HT-29 (cell line): ENCODE measurements at regions not wholly inside any gene's neighbourhood (a gene's known extent, or its start where the extent isn't known, plus 50 kb on each side); places are given as distances from the start of the nearest gene placed in this dataset.
"Not testable (repeated sequence)": the region's sequence is repeated elsewhere in the genome, so short reads cannot be mapped to it uniquely, and the experiment has no call there.

ENCODE experiments used
- DNase-seq: peaks from one replicate; pipeline ENCODE4 v3.0.0-alpha.2; 2015; ENCODE audit warnings: low spot score

DNA sequence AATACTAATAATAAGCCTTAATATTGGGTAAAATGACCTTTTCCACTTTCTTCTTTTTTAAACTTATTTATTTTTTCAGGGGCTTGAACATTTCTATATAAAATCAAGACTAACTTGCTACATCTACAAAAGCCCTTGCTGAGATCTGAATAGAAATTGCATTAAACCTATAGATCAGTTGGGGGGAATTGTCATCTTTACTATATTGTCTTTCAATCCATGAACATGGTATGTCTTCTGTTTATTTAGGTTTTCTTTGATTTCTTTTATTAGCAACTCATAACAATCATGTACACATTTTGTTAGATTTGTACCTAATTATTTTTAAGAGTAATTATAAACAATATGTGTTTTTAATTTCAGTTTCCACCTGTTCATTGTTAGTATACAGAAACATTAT is 96.4 kb upstream of the SLC22A23 start:
- DNase-seq, result no peak

DNA sequence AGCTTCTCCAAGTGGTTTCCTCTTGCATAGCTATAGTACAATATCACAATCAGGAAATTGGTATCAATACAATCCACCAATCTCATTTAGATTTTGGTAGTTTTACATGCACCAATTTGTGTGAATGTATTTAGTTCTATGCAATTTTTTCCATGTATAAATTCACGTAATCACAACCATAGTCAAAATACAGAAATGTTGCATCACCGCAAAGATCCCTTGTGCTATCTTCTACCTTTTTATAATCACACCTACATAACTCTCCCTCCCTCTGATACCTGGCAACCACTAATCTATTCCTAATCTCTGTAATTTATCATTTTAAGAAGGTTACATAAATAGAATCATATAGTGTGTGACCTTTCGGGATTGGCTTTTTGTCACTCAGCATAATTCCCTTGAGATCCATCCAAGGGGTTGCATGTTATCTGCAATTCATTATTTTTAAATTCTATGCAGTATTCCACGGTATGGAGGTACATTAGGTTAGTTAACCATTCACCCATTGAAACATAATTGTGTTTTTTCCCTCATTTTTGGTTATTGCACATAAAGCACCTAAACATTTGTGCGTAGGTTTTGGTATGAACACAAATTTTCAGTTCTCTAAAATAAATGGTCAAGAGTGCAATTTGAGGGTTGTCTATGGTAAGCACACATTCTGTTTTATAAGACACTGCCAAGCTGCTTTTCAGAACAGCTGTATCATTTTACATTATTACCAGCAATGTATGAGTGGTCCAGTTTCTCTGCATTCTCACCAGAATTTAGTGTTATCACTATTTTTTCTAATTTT is 95.1 kb upstream of the SLC22A23 start:
- DNase-seq, result no peak

DNA sequence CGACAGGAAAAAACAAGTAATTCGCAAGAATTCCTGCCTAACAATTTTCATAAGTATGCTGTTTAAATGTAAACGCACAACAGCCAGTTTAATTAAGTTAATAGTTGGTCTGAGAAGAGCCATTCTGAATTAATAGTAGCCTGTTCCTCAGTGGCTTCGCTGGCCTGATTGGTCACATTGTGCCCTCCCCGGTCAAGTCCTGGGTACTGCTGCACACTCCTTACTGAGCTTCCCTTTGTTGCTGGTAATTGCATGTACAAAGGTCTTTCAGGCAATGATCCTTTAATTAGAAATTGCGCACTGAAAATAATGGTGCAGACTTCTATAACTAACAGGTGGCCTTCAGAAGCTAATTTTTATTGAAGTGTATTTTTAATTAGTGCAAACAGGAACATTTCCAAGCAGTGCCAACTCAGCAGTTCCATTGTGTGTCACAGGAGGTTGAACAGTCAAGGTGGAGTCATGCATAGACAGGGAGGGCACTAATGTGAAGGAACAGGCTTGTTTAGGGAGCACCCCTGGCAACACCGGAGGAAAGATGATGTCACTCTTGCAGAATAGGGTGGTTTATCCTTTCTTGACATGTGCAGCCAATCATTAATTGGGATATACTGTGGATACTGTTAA is 92.6 kb upstream of the SLC22A23 start:
- no peak for DNase-seq

DNA sequence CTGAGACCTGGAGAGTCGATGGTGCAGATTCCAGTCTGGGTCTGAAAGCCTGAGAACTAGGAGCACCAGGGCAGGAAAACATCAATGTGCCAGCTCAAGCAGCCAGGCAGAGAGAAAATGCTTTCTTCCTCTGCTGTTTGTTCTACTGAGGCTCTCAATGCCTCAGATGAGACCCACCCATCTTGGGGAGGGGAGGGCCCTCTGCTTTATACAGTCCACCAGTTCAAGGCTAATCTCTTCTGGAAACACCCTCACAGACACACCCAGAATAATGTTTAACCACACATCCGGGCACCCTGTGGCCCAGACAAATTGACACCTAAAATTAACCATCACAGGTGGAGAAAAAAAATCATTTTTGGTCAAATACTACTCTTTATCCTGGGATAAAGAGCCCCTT is 89.3 kb upstream of the SLC22A23 start:
- no peak for DNase-seq

DNA sequence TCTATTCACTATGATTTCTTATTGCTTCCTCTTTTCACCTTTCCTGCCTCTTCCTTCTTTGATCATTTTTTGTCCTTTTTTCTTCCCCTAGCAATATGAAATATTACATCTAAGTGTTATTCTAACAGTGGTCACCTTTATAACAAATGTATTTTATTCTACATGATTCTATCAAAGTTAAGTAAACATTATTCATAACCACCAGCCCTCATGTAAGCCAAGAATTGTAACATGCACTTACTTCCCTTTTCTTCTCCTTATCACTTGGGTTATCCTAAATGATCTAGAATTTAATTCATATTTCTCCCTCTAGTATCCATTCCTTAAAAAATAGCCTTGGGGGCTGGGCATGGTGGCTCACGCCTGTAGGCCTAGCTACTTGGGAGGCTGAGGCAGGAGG is 88.3 kb upstream of the SLC22A23 start:
- no peak for DNase-seq

DNA sequence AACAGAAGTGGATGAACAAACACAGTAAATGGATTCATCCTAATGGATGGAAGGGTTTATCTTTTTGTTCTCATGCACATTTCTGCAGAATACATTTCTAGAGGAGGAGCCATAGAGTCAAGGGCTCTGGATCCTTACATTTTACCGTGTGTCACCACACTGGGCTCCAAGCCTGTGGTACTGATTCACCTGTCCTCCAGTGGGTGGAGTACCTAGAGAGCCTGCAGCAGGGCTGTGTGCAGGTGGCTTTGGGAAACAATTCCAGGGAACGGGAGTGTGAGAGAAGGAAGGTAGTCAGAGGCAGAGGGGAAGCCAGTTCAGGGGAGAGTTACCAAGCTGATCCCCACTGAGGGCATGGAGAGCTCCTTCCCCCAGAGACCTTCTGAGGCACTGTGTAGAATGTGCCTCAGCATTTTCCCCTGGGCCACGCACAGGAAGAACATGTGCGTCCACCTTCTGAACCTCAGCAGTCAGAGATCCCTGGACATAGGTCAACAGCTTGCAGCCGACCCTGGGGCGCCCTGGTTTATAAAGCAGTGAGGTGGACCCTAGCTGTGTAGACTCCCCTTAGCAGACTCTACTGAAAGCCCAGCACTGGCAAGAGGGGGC is 85.3 kb upstream of the SLC22A23 start:
- peak; percentile 22 for DNase-seq

DNA sequence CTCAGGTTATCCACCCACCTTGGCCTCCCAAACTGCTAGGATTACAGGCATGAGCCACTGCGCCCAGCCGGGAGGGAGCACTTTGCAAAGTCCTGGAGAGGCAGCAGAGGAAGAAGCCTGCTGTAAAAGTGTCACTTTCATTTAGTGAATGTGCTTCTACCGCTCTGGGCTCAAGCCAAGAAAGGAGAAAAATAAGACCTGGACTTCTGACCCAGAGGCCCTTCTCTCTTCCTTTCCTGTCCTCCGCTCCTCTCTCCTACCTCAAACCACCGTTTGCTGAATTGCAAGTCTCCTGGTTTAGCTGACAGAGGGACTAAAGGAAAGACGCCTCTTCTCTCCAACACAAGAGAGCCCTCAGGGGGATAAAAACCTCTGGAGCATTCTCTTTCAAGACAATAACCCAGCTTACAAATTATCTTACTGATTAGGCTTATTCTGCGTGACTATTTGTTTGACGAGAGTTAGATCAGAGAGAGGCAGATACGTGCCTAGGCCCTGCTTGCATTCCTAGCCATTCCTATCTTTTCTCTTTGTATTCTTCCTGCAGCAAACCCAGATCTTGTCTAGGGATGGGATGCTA is 84.2 kb upstream of the SLC22A23 start:
- no peak for DNase-seq

DNA sequence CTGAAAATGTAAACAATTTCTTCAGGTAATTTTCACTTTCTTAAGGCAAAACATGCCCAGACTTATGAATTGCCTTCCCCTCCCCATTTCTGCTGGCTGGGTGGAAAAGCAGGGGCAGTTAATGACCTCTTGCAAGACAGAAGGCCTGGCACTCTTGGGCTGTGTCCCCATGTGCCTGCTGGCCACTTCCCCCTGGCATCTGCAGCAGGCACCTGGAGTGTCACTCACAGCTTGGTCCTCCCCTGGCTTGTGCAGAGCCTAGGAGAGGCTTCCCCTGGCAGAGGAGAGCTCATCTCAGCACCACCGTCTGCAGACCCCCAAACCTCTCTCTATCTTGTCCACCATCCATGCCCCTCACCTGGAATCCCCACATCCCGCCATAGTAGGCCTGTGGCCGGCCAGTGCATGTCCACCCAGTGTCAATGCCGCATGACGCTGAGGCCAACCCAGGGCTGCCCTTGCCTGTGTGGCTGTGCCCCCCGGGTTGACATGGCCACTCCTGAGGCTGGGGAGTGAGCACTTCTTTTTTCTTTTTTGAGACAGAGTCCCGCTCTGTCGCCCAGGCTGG is 83.5 kb upstream of the SLC22A23 start:
- DNase-seq, result no peak

DNA sequence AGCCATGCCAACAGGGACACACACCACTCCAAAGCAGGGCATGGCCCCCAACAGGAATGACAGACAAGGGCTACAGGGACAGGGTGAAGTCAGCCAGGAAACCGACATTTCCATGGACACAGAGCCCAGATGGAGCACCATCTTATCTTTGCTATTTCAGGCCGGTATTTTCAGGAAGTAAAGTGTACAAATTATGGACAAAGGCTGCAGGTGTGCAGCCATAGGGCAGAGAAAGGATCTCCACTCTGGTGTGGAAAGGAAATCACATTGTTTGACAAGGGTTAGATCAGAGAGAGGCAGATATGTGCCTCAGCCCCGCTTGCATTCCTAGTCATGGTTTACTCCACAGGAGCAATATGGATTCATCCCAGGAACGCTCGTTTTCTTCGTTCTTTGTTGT is 81.7 kb upstream of the SLC22A23 start:
- DNase-seq, result no peak

DNA sequence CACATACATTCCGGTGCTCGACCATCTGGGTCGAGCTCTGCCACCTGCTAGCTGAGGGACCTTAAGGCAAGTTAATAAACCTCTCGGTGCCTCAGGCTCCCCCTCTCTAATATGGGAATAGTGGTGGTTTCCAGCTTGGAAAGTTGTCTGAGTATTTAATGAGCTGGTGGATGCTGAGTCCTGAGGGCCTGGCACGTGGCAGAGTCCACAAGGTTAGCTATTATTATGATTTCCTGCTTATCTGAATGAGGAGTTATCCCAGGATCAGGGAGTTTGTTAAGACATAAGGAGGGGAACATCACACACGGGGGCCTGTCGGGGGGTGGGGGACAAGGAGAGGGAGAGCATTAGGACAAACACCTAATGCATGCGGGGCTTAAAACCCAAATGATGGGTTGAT is 80.1 kb upstream of the SLC22A23 start:
- no peak for DNase-seq

DNA sequence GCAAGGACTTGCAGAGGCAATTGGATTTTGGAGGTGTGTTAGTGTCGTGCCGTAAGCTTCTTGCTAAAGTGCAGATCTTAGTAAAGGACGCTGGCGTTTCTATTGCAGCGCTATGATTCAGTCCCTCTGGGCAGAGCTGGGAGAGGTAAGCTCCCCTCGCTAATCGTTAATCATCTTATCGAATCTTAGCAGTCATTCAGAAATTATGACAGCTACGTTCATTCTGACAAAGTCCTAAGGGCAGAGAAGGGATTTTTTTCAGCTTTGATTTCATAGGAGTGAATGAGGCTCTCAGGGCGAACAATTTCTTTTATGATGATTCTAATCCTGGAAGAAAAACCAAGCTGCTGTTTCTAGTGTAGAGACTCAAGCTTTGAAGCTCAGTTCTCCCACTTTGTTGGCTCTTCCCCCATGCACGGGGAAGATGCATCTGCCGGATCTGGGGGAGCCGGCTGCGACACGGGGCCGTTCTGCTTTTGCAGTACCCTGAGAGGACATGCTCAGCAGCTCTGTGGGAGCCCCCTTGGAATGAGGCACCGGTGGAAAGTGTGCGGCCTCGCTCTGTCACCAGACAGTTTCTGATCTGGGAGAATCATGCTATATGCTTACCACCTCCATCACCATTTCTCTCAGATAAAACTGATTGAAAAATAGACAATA is 79.1 kb upstream of the SLC22A23 start:
- DNase-seq, result no peak

DNA sequence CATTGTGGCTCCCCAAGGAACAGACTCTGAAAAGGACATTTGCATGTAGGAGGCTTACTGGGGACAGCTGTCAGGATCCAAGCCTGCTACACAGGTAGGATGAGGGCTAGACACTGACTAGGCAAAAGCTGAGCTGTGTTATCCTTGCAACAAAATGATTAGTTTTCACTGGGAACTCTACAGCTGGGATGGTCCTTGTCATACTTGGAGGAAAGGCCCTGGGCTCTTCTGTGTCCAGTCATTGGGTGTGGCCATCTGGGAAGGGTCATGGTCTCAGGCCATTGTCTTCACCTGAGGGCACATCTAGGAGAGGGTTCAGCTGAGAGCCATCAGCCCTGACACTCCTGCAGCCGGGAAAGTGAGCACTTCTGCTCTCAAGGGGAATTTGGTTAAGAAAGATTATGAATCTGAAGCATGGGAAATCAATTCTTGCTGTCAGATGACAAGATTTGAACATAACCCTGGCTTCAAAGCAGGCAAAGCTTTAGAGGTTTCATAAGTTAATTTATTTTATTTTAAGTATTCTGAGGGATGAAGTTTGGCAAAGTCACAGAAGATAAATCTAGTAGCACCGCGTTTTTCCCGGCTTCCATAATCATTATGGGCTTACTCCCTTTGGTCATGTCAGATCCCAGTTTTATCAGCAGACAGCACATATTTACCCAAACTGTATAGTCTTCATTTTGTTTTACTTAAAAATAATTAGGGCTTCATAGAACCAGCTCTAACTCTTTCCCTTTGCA is 78.4 kb upstream of the SLC22A23 start:
- DNase-seq, result no peak

DNA sequence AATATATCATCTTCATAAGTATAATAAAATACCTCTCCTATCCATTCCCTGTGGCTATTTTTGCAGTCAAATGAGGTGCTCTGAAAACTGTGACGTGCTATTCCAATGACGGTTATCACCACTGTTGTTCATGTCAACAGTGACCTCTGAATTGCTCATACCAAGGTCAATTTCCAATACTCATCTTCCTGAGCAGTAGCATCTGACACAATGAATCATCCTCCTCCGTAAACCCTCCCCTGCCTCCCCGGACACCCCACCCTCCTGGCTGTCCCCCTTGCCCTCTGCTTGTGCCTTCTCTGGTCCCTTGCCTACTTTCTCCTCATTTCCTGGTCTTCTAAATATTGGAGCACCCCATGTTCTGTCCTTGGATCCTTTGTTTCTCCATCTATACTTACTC is 77.7 kb upstream of the SLC22A23 start:
- no peak for DNase-seq

DNA sequence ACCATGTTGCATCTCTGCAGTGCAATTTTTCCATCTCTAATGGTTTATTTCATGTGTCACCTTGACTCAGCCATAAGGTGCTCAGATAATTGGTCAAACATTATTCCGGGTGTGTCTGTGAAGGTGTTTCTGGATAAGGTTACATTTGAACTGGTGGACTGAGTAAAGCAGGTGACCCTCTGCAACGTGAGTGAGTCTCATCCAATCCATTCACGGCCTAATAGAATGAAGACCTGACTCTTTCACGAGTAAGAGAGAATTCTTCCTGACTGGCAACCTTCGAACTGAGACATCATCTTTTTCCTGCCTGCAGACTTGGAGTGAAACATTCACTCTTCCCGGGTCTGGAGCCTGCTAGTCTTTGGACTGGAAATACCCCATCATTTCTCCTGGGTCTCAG is 77.1 kb upstream of the SLC22A23 start:
- no peak for DNase-seq

DNA sequence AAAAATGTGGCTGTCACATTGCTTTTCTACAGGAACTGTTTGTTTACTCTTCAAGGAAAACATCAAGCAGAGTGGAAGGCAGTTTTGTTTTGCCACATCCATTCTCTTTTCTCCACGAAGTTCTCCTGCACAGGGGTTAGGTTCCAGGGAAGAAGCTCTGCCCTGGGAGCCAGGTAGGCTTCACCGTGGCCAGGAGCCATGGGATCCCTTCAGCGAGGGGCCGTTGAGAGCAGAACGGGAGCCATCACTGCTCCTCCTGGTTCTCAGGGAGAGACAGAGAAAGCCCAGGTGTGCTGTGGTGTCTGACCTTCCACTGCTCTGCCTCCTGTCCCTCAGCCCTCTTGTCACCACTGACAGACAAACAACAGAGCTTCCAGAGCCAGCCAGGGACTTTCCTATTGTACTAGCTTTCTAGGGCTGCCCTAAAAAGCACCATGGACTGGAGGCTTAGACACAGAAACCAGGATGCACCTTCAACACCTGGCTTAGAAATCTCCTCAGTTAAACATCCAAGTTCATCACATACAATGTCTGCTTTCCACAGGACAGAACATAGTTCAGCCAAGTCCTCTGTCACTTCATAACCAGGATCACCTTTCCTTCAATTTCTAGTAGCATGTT is 75.6 kb upstream of the SLC22A23 start:
- DNase-seq, result no peak

DNA sequence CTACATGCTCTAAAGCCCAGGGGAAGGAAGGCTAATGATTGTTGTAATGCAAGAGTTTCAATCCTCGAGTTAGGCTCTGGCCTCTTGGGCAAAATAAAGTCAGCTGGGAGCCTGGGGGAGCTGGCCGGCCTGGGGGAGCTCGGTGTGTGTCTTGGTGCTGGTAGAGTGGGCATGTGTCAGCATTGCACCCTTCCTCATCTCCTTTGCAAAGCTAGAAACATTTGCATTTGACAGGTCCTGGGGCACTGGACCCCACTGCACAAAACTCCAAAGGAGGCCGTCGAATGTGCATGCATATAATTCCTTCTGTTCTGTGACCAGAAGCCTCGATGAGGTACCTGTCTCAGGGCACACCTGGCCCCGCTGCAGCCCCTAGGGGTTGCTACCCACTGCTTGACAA is 74.6 kb upstream of the SLC22A23 start:
- DNase-seq, result no peak

DNA sequence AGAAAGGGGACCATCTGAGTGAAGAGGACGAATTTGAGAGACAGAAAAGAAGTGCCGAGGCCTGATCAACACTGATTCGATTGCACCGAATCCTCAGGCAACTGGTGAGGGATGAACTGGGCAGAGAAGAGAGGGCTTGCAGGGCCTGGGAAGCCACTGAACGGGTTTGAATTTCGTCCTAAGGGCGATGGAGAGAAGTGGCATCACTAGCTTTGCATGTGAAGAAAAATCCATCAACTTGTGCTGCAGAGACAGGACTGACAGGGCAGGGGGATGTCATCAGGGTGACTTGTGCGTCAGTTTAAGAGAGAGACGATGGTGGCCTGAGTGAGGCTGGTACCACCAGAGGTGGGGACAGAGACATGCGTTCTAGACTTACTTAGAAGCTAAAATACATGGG is 73.7 kb upstream of the SLC22A23 start:
- no peak for DNase-seq

DNA sequence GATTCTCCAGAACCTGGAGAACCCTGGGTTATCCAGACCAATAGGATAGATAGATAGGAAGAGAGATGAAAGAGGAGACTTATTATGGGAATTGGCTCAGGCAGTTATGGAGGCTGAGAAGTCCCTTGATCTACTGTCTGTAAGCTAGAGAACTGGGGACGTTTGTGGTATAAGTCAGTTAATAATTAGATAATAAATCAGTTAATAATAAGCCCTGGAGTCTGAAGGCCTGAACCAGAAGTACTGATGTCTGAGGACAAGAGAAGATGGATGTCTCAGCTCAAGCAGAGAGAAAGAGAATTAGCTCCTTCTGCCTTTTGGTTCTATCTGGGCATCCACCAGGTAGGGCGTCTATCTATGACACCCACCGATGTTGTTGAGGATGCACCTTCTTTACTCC is 72.9 kb upstream of the SLC22A23 start:
- DNase-seq, result no peak

DNA sequence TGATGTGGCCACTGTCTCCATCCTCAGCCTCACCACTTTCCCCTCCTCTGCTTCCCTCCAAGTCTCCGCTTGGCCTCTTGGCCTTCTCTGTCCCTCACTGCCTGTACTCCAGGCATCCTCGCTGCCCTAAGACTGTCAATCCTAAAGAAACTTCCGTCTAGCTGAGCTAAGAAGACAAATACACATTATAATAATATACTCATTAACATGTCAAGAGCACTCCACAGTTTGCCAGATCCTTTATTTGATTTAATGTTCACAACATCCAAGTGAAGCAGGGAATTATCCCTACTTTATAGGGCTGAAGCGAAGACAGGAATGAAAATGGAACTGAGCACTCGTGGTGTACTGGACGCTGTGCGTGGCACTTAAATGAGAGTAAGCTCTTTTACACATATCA is 72.4 kb upstream of the SLC22A23 start:
- no peak for DNase-seq

DNA sequence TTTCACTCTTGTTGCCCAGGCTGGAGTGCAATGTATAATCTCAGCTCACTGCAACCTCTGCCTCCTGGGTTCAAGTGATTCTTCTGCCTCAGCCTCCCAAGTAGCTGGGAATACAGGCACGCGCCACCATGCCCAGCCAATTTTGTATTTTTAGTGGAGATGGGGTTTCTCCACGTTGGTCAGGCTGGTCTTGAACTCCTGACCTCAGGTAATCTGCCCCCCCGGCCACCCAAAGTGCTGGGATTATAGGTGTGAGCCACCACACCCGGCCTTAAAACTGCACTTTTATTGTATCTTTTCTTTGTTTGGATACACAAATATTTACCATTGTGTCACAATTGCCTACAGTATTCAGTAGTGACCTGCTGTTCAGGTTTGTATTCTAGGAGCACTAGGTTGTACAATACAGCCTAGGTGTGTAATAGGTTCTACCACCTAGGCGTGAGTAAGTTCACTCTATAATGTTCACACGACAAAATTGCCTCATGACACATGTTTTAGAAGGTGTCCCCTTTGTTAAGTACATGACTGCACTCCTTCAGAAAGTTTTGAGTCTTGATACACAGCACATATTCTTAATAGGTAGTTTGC is 71.3 kb upstream of the SLC22A23 start:
- not testable (repeated sequence) for DNase-seq
